WERI-Rb-1 (cell line): ENCODE measurements at regions not wholly inside any gene's neighbourhood (a gene's known extent, or its start where the extent isn't known, plus 50 kb on each side); places are given as distances from the start of the nearest gene placed in this dataset.

Source experiments
- DNase-seq: peaks from one replicate; pipeline ENCODE4 v3.0.0-alpha.2; 2020
- H3K27ac ChIP-seq: fragments of 250-450 bp; sonication (Bioruptor Pico); 2 replicates; pipeline ENCODE4 v1.5.1; 2020; ENCODE audit warnings: mild to moderate bottlenecking, moderate library complexity
- H3K27me3 ChIP-seq: fragments of 250-450 bp; sonication (Bioruptor Pico); 2 replicates; pipeline ENCODE4 v1.5.1; 2021; ENCODE audit warnings: mild to moderate bottlenecking, low read depth, moderate library complexity; ENCODE audit not compliant: insufficient read depth, severe bottlenecking
- H3K36me3 ChIP-seq: fragments of 250-450 bp; sonication (Bioruptor Pico); 2 replicates; pipeline ENCODE4 v1.5.1; 2020; ENCODE audit warnings: mild to moderate bottlenecking, moderate library complexity
- H3K4me3 ChIP-seq: 2 replicates; pipeline ENCODE4 v1.5.1; 2011; ENCODE audit warnings: low read depth, mild to moderate bottlenecking, control low read depth, low read length
- H3K9me3 ChIP-seq: fragments of 250-450 bp; sonication (Bioruptor Pico); 2 replicates; pipeline ENCODE4 v1.5.1; 2021; ENCODE audit warnings: mild to moderate bottlenecking, moderate library complexity; ENCODE audit not compliant: severe bottlenecking
- CTCF ChIP-seq: IDR thresholded peaks from 2 replicates; pipeline ENCODE4 v1.5.1; 2011; ENCODE audit warnings: low read depth, mild to moderate bottlenecking, control low read depth, inconsistent platforms, low read length

DNA sequence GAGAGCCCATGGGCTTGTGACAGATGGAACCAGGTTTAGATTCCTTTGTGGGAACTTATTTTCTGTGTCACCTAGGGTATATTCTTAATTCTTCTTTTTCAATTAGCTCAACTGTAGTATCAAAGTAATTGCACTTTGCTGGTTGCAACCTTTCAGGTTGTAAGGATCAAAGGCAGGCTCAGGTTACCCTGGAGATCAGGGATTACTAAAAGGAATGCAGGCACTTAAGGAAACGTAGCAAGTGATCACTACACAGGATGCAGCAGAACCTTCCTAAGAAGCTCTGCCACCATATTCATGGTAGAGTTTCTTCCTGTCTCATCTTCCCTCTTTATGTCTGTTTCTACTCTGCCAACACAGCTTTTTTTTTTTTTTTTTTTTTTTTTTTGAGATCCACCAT lies 133.2 kb upstream of the JAG1 start:
- no peak for TF ChIP-seq CTCF
- H3K36me3 ChIP-seq = no peaks in the 10 kb centered on the region
- no peak overlapping the region for H3K4me3 ChIP-seq
- no peaks in the 10 kb centered on the region for H3K27me3 ChIP-seq
- H3K27ac ChIP-seq = no peak overlapping the region
- DNase-seq = no peak
- no peaks in the 10 kb centered on the region for H3K9me3 ChIP-seq

GRCh38 chr20:10812759-10813327 lies 139.0 kb upstream of the JAG1 start:
- TF ChIP-seq CTCF = no peak
- H3K27ac ChIP-seq = no peak overlapping the region
- no peak for DNase-seq
- H3K36me3 ChIP-seq = no peaks in the 10 kb centered on the region
- H3K4me3 ChIP-seq = no peak overlapping the region
- no peaks in the 10 kb centered on the region for H3K9me3 ChIP-seq
- no peaks in the 10 kb centered on the region for H3K27me3 ChIP-seq

- Histone ChIP-seq H3K27me3 (no peaks in the 10 kb centered on the region), H3K4me3 (no peak overlapping the region), H3K36me3 (no peaks in the 10 kb centered on the region), H3K9me3 (no peaks in the 10 kb centered on the region), H3K27ac (no peak overlapping the region)
- TF ChIP-seq CTCF = no peak
- DNase-seq = no peak
Measured at GRCh38 chr20:10823585-10823984, 149.8 kb upstream of the JAG1 start.

DNA sequence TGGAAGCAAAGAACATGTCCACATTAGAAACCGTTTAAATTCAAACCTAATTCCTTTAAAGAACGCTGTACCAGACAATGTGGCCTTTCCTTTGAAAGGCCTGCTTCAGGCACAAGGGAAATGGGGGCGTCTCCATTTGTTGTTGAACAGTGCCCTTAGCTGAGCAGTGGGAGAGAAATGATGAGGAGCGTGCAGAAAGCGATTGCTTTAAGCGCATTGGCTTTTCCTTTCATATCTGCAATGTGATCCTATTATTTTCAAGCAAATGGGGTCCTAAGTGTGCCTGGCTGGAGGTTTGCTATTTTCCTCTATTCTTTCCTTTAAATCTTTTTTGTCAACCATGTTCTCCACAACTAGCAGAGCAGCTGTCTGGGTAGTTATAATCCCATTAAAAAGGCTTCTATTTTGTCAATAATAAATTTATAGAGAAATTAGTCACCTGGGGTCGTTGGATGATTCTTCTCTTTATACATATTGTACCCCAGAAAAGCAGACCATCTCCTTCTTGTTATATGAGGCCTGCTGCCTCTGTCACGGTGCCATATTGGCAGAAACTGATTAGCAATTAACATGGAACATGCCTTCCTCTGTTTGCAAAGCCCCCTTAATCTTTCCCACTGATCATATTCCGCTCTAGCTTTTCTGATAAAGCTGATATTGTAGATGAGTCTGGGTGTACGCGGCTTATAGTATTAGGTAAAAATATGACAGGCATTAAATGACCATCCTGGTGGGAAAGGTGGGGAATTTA lies 151.1 kb upstream of the JAG1 start:
- Histone ChIP-seq H3K36me3 (no peaks in the 10 kb centered on the region), H3K4me3 (no peak overlapping the region), H3K9me3 (no peaks in the 10 kb centered on the region), H3K27ac (no peak overlapping the region), H3K27me3 (no peaks in the 10 kb centered on the region)
- no peak for TF ChIP-seq CTCF
- DNase-seq = no peak

DNA sequence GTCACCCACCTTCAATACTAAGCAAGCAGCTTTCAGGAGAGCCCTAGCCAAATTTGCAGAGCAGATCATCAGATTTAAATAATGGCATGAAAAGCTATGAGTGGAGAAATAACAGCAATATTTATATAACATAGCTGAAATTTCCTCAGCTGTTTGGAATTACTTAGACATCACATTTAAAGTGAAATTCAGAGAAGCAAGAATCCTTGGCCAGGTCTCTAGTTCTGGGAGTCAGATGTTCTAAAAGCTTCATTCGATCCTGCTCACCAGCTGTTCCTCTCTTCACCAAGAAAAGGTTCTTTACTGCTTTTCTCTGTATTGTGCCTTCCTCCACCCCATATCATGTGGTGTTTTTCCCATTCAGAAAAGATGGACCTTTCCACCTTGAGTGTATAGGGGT lies 152.3 kb upstream of the JAG1 start:
- no peak for DNase-seq
- no peak for TF ChIP-seq CTCF
- H3K4me3 ChIP-seq = no peak overlapping the region
- no peaks in the 10 kb centered on the region for H3K27me3 ChIP-seq
- no peak overlapping the region for H3K27ac ChIP-seq
- no peaks in the 10 kb centered on the region for H3K36me3 ChIP-seq
- no peaks in the 10 kb centered on the region for H3K9me3 ChIP-seq

DNA sequence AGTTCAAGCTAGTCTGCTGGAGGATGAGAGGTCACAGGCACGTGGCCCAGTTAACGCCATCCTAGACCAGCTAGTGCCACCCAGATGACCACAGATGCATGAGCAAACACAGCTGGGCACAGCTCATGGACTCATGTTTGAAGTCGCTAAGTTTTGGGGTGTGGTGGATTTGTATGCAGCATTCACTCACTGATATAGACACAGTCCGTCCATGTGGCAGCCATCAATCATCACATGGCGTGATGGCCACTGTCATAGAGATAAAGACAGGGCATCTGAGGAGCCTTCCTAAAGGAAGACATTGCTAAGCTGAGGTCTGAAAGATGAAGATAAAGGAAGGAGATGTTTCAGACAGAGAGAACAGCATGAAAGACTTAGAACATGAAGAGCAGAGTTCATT lies 154.4 kb upstream of the JAG1 start:
- no peak for DNase-seq
- Histone ChIP-seq H3K27me3 (no peaks in the 10 kb centered on the region), H3K9me3 (no peaks in the 10 kb centered on the region), H3K27ac (no peak overlapping the region), H3K36me3 (no peaks in the 10 kb centered on the region), H3K4me3 (no peak overlapping the region)
- TF ChIP-seq CTCF = no peak
